Activated naive CD4-positive, alpha-beta T cell treated with Interleukin-2 at 50 U/mL for 16 hours (primary cell): ENCODE measurements at regions not wholly inside any gene's neighbourhood (a gene's known extent, or its start where the extent isn't known, plus 50 kb on each side); places are given as distances from the start of the nearest gene placed in this dataset.
"Not testable (repeated sequence)": the region's sequence is repeated elsewhere in the genome, so short reads cannot be mapped to it uniquely, and the experiment has no call there.

Experiments used
- DNase-seq: peaks from one replicate; pipeline ENCODE4 v3.0.0-alpha.2; 2020

- DNase-seq: not testable (repeated sequence)
Measured at GRCh38 chrX:149420566-149420965, 84.5 kb downstream of the IDS start.

- DNase-seq: no peak
Measured at GRCh38 chrX:149398027-149398426, 107.1 kb downstream of the IDS start.

GRCh38 chrX:149392921-149393320, 112.2 kb downstream of the IDS start:
- no peak for DNase-seq

GRCh38 chrX:149383852-149384251, 121.3 kb downstream of the IDS start:
- DNase-seq: no peak

GRCh38 chrX:149374751-149375150, 130.4 kb downstream of the IDS start:
- DNase-seq: no peak

- DNase-seq: no peak
Measured at GRCh38 chrX:149372866-149373265, 132.2 kb downstream of the IDS start.

- DNase-seq: no peak
Measured at GRCh38 chrX:149371986-149372385, 133.1 kb downstream of the IDS start.

- DNase-seq: no peak
Measured at GRCh38 chrX:149370097-149370496, 135.0 kb downstream of the IDS start.

GRCh38 chrX:149365552-149365951, 139.6 kb downstream of the IDS start:
- DNase-seq: no peak

- DNase-seq: no peak
Measured at GRCh38 chrX:149365061-149365460, 140.0 kb downstream of the IDS start.

GRCh38 chrX:149363965-149364364, 141.1 kb downstream of the IDS start:
- DNase-seq: no peak

GRCh38 chrX:149346306-149346705, 158.8 kb downstream of the IDS start:
- DNase-seq: no peak

- no peak for DNase-seq
Measured at GRCh38 chrX:149322316-149322715, 182.8 kb downstream of the IDS start.

- no peak for DNase-seq
Measured at GRCh38 chrX:149313871-149314371, 191.2 kb downstream of the IDS start.

- DNase-seq: no peak
Measured at GRCh38 chrX:149312988-149313387, 192.1 kb downstream of the IDS start.

- DNase-seq: no peak
Measured at GRCh38 chrX:149312097-149312496, 193.0 kb downstream of the IDS start.

GRCh38 chrX:149302705-149303104, 202.4 kb downstream of the IDS start:
- no peak for DNase-seq

- DNase-seq: no peak
Measured at GRCh38 chrX:149298111-149298510, 207.0 kb downstream of the IDS start.

GRCh38 chrX:149296092-149296491, 209.0 kb downstream of the IDS start:
- DNase-seq: no peak

GRCh38 chrX:149286940-149287349, 218.2 kb downstream of the IDS start:
- DNase-seq: peak; percentile 23

- DNase-seq: no peak
Measured at GRCh38 chrX:149284616-149285015, 220.5 kb downstream of the IDS start.

- no peak for DNase-seq
Measured at GRCh38 chrX:149283853-149284252, 221.3 kb downstream of the IDS start.

- DNase-seq: no peak
Measured at GRCh38 chrX:149282909-149283308, 222.2 kb downstream of the IDS start.

GRCh38 chrX:149280011-149280410, 225.1 kb downstream of the IDS start:
- DNase-seq: no peak

- no peak for DNase-seq
Measured at GRCh38 chrX:149275836-149276235, 229.3 kb downstream of the IDS start.
